Heart left ventricle (tissue), 16 donors: ENCODE measurements at regions not wholly inside any gene's neighbourhood (a gene's known extent, or its start where the extent isn't known, plus 50 kb on each side); places are given as distances from the start of the nearest gene placed in this dataset.

Experiments used
- ATAC-seq, 4 donors: fragments of 200-7000 bp; cut with Tn5 transposase; one replicate each; pipeline ENCODE4 v1.9.1; 2020 to 2022; ENCODE audit warnings: moderate library complexity in 4 of 4, mild to moderate bottlenecking in 3 of 4, moderate number of reproducible peaks in 1 of 4
- DNase-seq, 5 donors: peaks; one replicate each; pipeline ENCODE4 v3.0.0-alpha.2; 2020
- H3K27ac ChIP-seq, 12 donors: fragments of 200-600 bp; sonication (generic) in 4 of 12; one replicate each; pipeline versions ENCODE4 v1.5.0 to v1.8.0; 2016 to 2022; ENCODE audit warnings: mild to moderate bottlenecking in 2 of 12
- H3K27me3 ChIP-seq, 9 donors: fragments of 200-600 bp; sonication (generic) in 2 of 9; one replicate each; pipeline versions ENCODE4 v1.5.1 to v1.8.0; 2016 to 2022; ENCODE audit warnings: mild to moderate bottlenecking in 3 of 9
- H3K36me3 ChIP-seq, 9 donors: fragments of 200-600 bp; sonication (generic) in 2 of 9; one replicate each; pipeline versions ENCODE4 v1.5.0 to v1.8.0; 2018 to 2022; ENCODE audit warnings: mild to moderate bottlenecking in 2 of 9
- H3K4me1 ChIP-seq, 12 donors: fragments of 200-600 bp; sonication (generic) in 4 of 12; one replicate each; pipeline versions ENCODE4 v1.5.0 to v1.8.0; 2016 to 2022; ENCODE audit warnings: mild to moderate bottlenecking in 3 of 12
- H3K4me3 ChIP-seq, 12 donors: fragments of 200-600 bp; sonication (generic) in 4 of 12; one replicate each; pipeline versions ENCODE4 v1.5.0 to v1.8.0; 2017 to 2022; ENCODE audit warnings: mild to moderate bottlenecking in 9 of 12, moderate library complexity in 4 of 12
- H3K9me3 ChIP-seq, 12 donors: fragments of 200-600 bp; sonication (generic) in 4 of 12; one replicate each; pipeline versions ENCODE4 v1.5.0 to v1.8.0; 2016 to 2022; ENCODE audit warnings: mild to moderate bottlenecking in 1 of 12
- CTCF ChIP-seq, 12 donors: fragments of 200-600 bp; sonication (generic) in 4 of 12; IDR thresholded peaks; one replicate each; pipeline versions ENCODE4 v1.5.0 to v1.8.0; 2018 to 2022; ENCODE audit warnings: antibody characterized with exemption in 12 of 12, mild to moderate bottlenecking in 5 of 12
- POLR2A ChIP-seq, 2 donors: fragments of 450-650 bp; IDR thresholded peaks; one replicate each; pipeline ENCODE4 v1.6.1; 2017; ENCODE audit warnings: antibody characterized with exemption in 2 of 2, mild to moderate bottlenecking in 2 of 2, moderate library complexity in 2 of 2
- WGBS, 4 donors: extraction: QIAGEN DNeasy Blood & Tissue Kit in 2 of 4; methylation state at CpG; one replicate each; pipeline versions ENCODE4 v1.1.5 to v1.1.7; 2013 to 2018; 5-methylcytosine and 5-hydroxymethylcytosine counted together
- intact Hi-C, 10 donors: fragments of 100-400 bp; cut with DNase I; formaldehyde crosslinking; loops; one replicate each; pipeline versions ENCODE4 v1.11.1 to v1.14.2; 2022
- donor health status: ischemic (EF 13 %, LVEDD 7.1; RV severe dilation, severe dysfunction).
- donor health status: healthy with polysubstance abuse.
- donor health status: DM: no; HTN: yes; CAD: no.
- donor health status: DM: no; HTN: no; CAD: no.
- donor health status: ischemic (EF 25% LVEDD 6.9; RV normal size, moderate dysfunction).
- donor health status: ischemic (EF 25% LVEDD 5.7; RV mildly dilated, moderate dysfunction).
- donor health status: healthy.
- donor health status: DM: yes; HTN: yes; CAD: no.
- donor health status: ischemic (EF 35%, LVEDD 5.7; RV mildly dilated, moderate dysfunction).
- donor health status: nonischemic (EF 11% LVEDD 7.7; RV severe dilation, severe dysfunction).
- donor health status: DM: yes; HTN: yes; CAD: no.
- donor health status: PGD.
- donor health status: ischemic (EF 29% LVEDD 5.4; RV normal size, mild dysfunction).
- donor health status: nonischemic (EF 23%, LVEDD 6.1; RV moderate dilation, normal function).

- ATAC-seq, result no peak
- Histone ChIP-seq H3K27me3 (no peaks in the 10 kb centered on the region), H3K9me3 (no peaks in the 10 kb centered on the region), H3K4me1 (peaks cover 0 to 25% (median 9%) of the 10 kb centered on the region in 12 donors), H3K36me3 (no peaks in the 10 kb centered on the region), H3K27ac (no peak overlapping the region), H3K4me3 (no peak overlapping the region)
- DNase-seq, result no peak
- WGBS, 4 donors, result 53 to 85% (median 76%) methylated on average over 4 of the region's 4 CpGs
- intact Hi-C loops, result no loop called here
- no peak for TF ChIP-seq POLR2A (IDR thresholded peaks at IDR 0.05)
- TF ChIP-seq CTCF (IDR thresholded peaks at IDR 0.05), result no peak
Observed at GRCh38 chr15:63434576-63435186, 53.0 kb upstream of the CA12 start.

GRCh38 chr15:63435204-63435820 lies 53.7 kb upstream of the CA12 start:
- Histone ChIP-seq H3K27me3 (no peaks in the 10 kb centered on the region), H3K36me3 (no peaks in the 10 kb centered on the region), H3K9me3 (no peaks in the 10 kb centered on the region), H3K27ac (no peak overlapping the region), H3K4me1 (peaks cover 0 to 25% (median 9%) of the 10 kb centered on the region in 12 donors), H3K4me3 (no peak overlapping the region)
- no peak for ATAC-seq
- no peak for DNase-seq
- intact Hi-C loops, result no loop called here
- WGBS, 4 donors, result 97 to 98% (median 98%) methylated on average over 9 of the region's 9 CpGs
- no peak for TF ChIP-seq POLR2A (IDR thresholded peaks at IDR 0.05)
- TF ChIP-seq CTCF (IDR thresholded peaks at IDR 0.05), result no peak

- TF ChIP-seq POLR2A (IDR thresholded peaks at IDR 0.05) (no peak), CTCF (IDR thresholded peaks at IDR 0.05) (no peak)
- no peak overlapping the region for H3K4me3 ChIP-seq
- H3K27me3 ChIP-seq, result no peaks in the 10 kb centered on the region
- ATAC-seq, result no peak
- no peaks in the 10 kb centered on the region for H3K36me3 ChIP-seq
- WGBS, 4 donors, result 72 to 79% (median 77%) methylated on average over 2 of the region's 2 CpGs
- peak overlapping the region in 8 of 12 donors; percentile 4 to 66 (median 54) for H3K27ac ChIP-seq
- peaks cover 0 to 22% (median 9%) of the 10 kb centered on the region in 12 donors for H3K4me1 ChIP-seq
- no peaks in the 10 kb centered on the region for H3K9me3 ChIP-seq
- intact Hi-C loops, result no loop called here
- no peak for DNase-seq
Observed at GRCh38 chr15:63436341-63436740, 54.7 kb upstream of the CA12 start.

- H3K4me3 ChIP-seq, result no peak overlapping the region
- H3K4me1 ChIP-seq, result peaks cover 0 to 22% (median 9%) of the 10 kb centered on the region in 12 donors
- no peaks in the 10 kb centered on the region for H3K27me3 ChIP-seq
- H3K36me3 ChIP-seq, result no peaks in the 10 kb centered on the region
- DNase-seq, result peak; percentile 84 to 91 (median 86)
- peak in 1 of 12 donors; percentile 29 for TF ChIP-seq CTCF (IDR thresholded peaks at IDR 0.05)
- TF ChIP-seq POLR2A (IDR thresholded peaks at IDR 0.05), result no peak
- intact Hi-C loops, result no loop called here
- 4 to 12% (median 10%) methylated on average over 3 of the region's 3 CpGs for WGBS, 4 donors
- ATAC-seq, result peak; percentile 46 to 84 (median 81)
- peak overlapping the region in 11 of 12 donors; percentile 3 to 66 (median 47) for H3K27ac ChIP-seq
- no peaks in the 10 kb centered on the region for H3K9me3 ChIP-seq
Observed at GRCh38 chr15:63436872-63437375, 55.3 kb upstream of the CA12 start.
